ENCODE measurements at regions not wholly inside any gene's neighbourhood (a gene's known extent, or its start where the extent isn't known, plus 50 kb on each side); places are given as distances from the start of the nearest gene placed in this dataset.

DNA sequence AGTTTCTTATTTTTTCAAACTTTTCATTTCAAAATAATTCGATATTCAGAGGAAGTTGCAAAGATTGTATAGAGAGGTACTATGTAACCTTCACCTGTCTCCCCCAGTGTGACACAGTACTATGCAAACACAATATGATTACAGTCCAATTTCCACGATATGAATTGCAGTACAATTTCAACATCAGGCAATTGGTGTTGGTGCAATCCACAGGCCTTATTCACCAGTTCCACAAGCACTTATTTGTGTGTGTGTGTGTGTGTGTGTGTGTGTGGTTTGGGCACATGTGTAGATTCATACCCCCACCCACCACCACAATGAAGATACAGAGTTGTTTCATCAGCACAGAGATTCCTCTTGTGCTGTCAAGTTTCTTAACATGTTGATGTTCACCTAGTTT lies 69.7 kb upstream of the ARL4C start:
- Histone ChIP-seq H3K4me1 (ENCODE audit: control insufficient read depth, insufficient read depth, low read depth, low read length) (peaks cover 6% of the 10 kb centered on the region), H3K27me3 (ENCODE audit: control insufficient read depth in 1 of 2, insufficient read depth in 1 of 2, low read length in 2 of 2) (no peaks in the 10 kb centered on the region), H2BK12ac (ENCODE audit: low read length in 2 of 2) (no peak overlapping the region), H3K9ac (ENCODE audit: low read length) (no peak overlapping the region), H3K4ac (ENCODE audit: low read depth in 1 of 2, low read length in 2 of 2) (no peak overlapping the region), H3K9me3 (ENCODE audit: control insufficient read depth, low read length) (no peaks in the 10 kb centered on the region), H3K4me3 (ENCODE audit: insufficient read depth in 1 of 2, low read depth in 1 of 2, low read length in 2 of 2) (no peak overlapping the region), H3K36me3 (ENCODE audit: control insufficient read depth in 1 of 2, insufficient read depth in 2 of 2, low read depth in 1 of 2, low read length in 2 of 2) (no peaks in the 10 kb centered on the region), H2AFZ (ENCODE audit: low read depth, low read length) (no peak overlapping the region), H3K18ac (ENCODE audit: low read depth in 1 of 2, low read length in 2 of 2) (no peak overlapping the region), H2BK15ac (ENCODE audit: low read depth, poor library complexity, severe bottlenecking) (no peak overlapping the region), H2AK5ac (ENCODE audit: low read length, severe bottlenecking) (peak overlapping the region; percentile 31), H3K23ac (ENCODE audit: low read length in 2 of 2) (no peak overlapping the region), H4K8ac (ENCODE audit: low read length) (no peak overlapping the region), H2BK5ac (ENCODE audit: low read depth, low read length, poor library complexity, severe bottlenecking) (no peak overlapping the region), H3K79me1 (replicated peaks; ENCODE audit: low read length, poor library complexity, severe bottlenecking) (peaks cover 2% of the 10 kb centered on the region), H3K27ac (ENCODE audit: low read length, poor library complexity, severe bottlenecking) (no peak overlapping the region), H3K14ac (ENCODE audit: low read length in 2 of 2) (no peak overlapping the region), H4K91ac (ENCODE audit: low read length) (no peak overlapping the region), H3K4me2 (ENCODE audit: low read length, poor library complexity, severe bottlenecking) (no peak overlapping the region), H2BK120ac (ENCODE audit: low read depth, low read length) (no peak overlapping the region)
- WGBS, result no CpG with 5 or more reads among the region's 2 CpGs
- no peak for DNase-seq

- no peak overlapping the region for H3K4ac ChIP-seq (ENCODE audit: low read depth in 1 of 2, low read length in 2 of 2)
- peak overlapping the region; percentile 57 for H2AK5ac ChIP-seq (ENCODE audit: low read length, severe bottlenecking)
- no peak overlapping the region for H4K91ac ChIP-seq (ENCODE audit: low read length)
- H3K9ac ChIP-seq (ENCODE audit: low read length), result no peak overlapping the region
- 93% methylated on average over 7 of the region's 10 CpGs for WGBS
- no peak overlapping the region for H3K4me3 ChIP-seq (ENCODE audit: insufficient read depth in 1 of 2, low read depth in 1 of 2, low read length in 2 of 2)
- H3K4me1 ChIP-seq (ENCODE audit: control insufficient read depth, insufficient read depth, low read depth, low read length), result peaks cover 6% of the 10 kb centered on the region
- H3K4me2 ChIP-seq (ENCODE audit: low read length, poor library complexity, severe bottlenecking), result no peak overlapping the region
- no peak for DNase-seq
- peak overlapping the region; percentile 3 for H2BK5ac ChIP-seq (ENCODE audit: low read depth, low read length, poor library complexity, severe bottlenecking)
- H3K18ac ChIP-seq (ENCODE audit: low read depth in 1 of 2, low read length in 2 of 2), result no peak overlapping the region
- no peaks in the 10 kb centered on the region for H3K9me3 ChIP-seq (ENCODE audit: control insufficient read depth, low read length)
- H2BK12ac ChIP-seq (ENCODE audit: low read length in 2 of 2), result no peak overlapping the region
- no peak overlapping the region for H3K23ac ChIP-seq (ENCODE audit: low read length in 2 of 2)
- H2BK15ac ChIP-seq (ENCODE audit: low read depth, poor library complexity, severe bottlenecking), result no peak overlapping the region
- no peak overlapping the region for H2BK120ac ChIP-seq (ENCODE audit: low read depth, low read length)
- peaks cover 2% of the 10 kb centered on the region for H3K79me1 ChIP-seq (replicated peaks; ENCODE audit: low read length, poor library complexity, severe bottlenecking)
- H3K36me3 ChIP-seq (ENCODE audit: control insufficient read depth in 1 of 2, insufficient read depth in 2 of 2, low read depth in 1 of 2, low read length in 2 of 2), result no peaks in the 10 kb centered on the region
- no peak overlapping the region for H3K14ac ChIP-seq (ENCODE audit: low read length in 2 of 2)
- H4K8ac ChIP-seq (ENCODE audit: low read length), result no peak overlapping the region
- no peaks in the 10 kb centered on the region for H3K27me3 ChIP-seq (ENCODE audit: control insufficient read depth in 1 of 2, insufficient read depth in 1 of 2, low read length in 2 of 2)
- H3K27ac ChIP-seq (ENCODE audit: low read length, poor library complexity, severe bottlenecking), result no peak overlapping the region
- H2AFZ ChIP-seq (ENCODE audit: low read depth, low read length), result no peak overlapping the region
These were observed 69.2 kb upstream of the ARL4C start for GRCh38 chr2:234565842-234566619.

DNA sequence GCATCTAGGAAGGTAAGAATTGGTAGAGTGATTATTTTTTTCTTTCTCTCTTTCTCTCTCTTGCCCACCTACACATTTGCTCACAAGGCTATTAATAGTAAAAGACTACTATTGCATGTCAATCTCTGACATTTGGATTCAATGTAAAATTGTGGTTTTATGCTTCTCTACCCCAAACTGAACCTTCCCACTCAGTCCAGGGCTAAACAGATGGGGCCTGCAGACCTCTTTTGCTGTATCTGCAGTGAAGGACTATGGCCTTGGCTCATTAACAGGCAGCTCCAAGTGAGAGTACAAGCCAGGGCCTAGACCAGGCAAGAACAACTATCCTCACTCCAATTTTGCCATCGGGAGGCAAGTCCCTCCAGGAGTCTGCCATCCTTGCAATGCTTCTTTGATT lies 68.3 kb upstream of the ARL4C start:
- Histone ChIP-seq H4K8ac (ENCODE audit: low read length) (no peak overlapping the region), H3K4me1 (ENCODE audit: control insufficient read depth, insufficient read depth, low read depth, low read length) (peaks cover 5% of the 10 kb centered on the region), H2BK5ac (ENCODE audit: low read depth, low read length, poor library complexity, severe bottlenecking) (no peak overlapping the region), H2AFZ (ENCODE audit: low read depth, low read length) (no peak overlapping the region), H2AK5ac (ENCODE audit: low read length, severe bottlenecking) (peak overlapping the region; percentile 50), H3K27ac (ENCODE audit: low read length, poor library complexity, severe bottlenecking) (peak overlapping the region; percentile 62), H3K14ac (ENCODE audit: low read length in 2 of 2) (peak overlapping the region in 1 of 2 experiments; percentile 38), H3K79me1 (replicated peaks; ENCODE audit: low read length, poor library complexity, severe bottlenecking) (peaks cover 2% of the 10 kb centered on the region), H3K36me3 (ENCODE audit: control insufficient read depth in 1 of 2, insufficient read depth in 2 of 2, low read depth in 1 of 2, low read length in 2 of 2) (no peaks in the 10 kb centered on the region), H2BK15ac (ENCODE audit: low read depth, poor library complexity, severe bottlenecking) (no peak overlapping the region), H3K4me2 (ENCODE audit: low read length, poor library complexity, severe bottlenecking) (no peak overlapping the region), H3K4me3 (ENCODE audit: insufficient read depth in 1 of 2, low read depth in 1 of 2, low read length in 2 of 2) (no peak overlapping the region), H2BK12ac (ENCODE audit: low read length in 2 of 2) (peak overlapping the region in 1 of 2 experiments; percentile 63), H3K27me3 (ENCODE audit: control insufficient read depth in 1 of 2, insufficient read depth in 1 of 2, low read length in 2 of 2) (no peaks in the 10 kb centered on the region), H3K4ac (ENCODE audit: low read depth in 1 of 2, low read length in 2 of 2) (no peak overlapping the region), H3K9ac (ENCODE audit: low read length) (peak overlapping the region; percentile 52), H3K23ac (ENCODE audit: low read length in 2 of 2) (no peak overlapping the region), H2BK120ac (ENCODE audit: low read depth, low read length) (no peak overlapping the region), H3K9me3 (ENCODE audit: control insufficient read depth, low read length) (no peaks in the 10 kb centered on the region), H3K18ac (ENCODE audit: low read depth in 1 of 2, low read length in 2 of 2) (peak overlapping the region in 1 of 2 experiments; percentile 11), H4K91ac (ENCODE audit: low read length) (no peak overlapping the region)
- no CpG with 5 or more reads among the region's 1 CpG for WGBS
- no peak for DNase-seq

DNA sequence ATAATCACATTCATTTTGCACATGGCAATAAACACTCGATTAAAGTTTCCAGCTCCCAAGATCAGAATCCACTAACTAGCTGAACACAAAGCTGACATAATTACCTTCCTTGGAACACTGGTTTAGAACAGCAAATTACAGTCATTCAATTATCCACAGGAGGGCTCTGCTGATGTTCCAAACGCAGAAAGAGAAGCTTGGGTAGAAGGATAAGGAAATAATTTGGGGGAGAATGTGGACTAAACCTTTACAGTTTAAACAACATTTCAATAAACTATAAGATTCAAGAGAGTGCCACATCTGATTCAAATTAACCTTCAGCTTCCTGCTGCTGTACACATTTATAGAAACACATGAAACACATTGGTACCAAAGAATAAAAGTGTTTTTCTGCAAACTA lies 67.8 kb upstream of the ARL4C start:
- peak overlapping the region; percentile 52 for H3K9ac ChIP-seq (ENCODE audit: low read length)
- no peak overlapping the region for H2BK5ac ChIP-seq (ENCODE audit: low read depth, low read length, poor library complexity, severe bottlenecking)
- no peak overlapping the region for H4K91ac ChIP-seq (ENCODE audit: low read length)
- no peak overlapping the region for H3K4ac ChIP-seq (ENCODE audit: low read depth in 1 of 2, low read length in 2 of 2)
- no peak overlapping the region for H2BK120ac ChIP-seq (ENCODE audit: low read depth, low read length)
- 73% methylated on average over 1 of the region's 2 CpGs for WGBS
- no peak overlapping the region for H3K14ac ChIP-seq (ENCODE audit: low read length in 2 of 2)
- no peak overlapping the region for H3K4me3 ChIP-seq (ENCODE audit: insufficient read depth in 1 of 2, low read depth in 1 of 2, low read length in 2 of 2)
- H3K18ac ChIP-seq (ENCODE audit: low read depth in 1 of 2, low read length in 2 of 2), result no peak overlapping the region
- H2AFZ ChIP-seq (ENCODE audit: low read depth, low read length), result no peak overlapping the region
- H3K27ac ChIP-seq (ENCODE audit: low read length, poor library complexity, severe bottlenecking), result no peak overlapping the region
- peaks cover 3% of the 10 kb centered on the region for H3K4me1 ChIP-seq (ENCODE audit: control insufficient read depth, insufficient read depth, low read depth, low read length)
- peak overlapping the region; percentile 88 for H2AK5ac ChIP-seq (ENCODE audit: low read length, severe bottlenecking)
- no peak overlapping the region for H2BK12ac ChIP-seq (ENCODE audit: low read length in 2 of 2)
- no peak overlapping the region for H3K23ac ChIP-seq (ENCODE audit: low read length in 2 of 2)
- no peaks in the 10 kb centered on the region for H3K36me3 ChIP-seq (ENCODE audit: control insufficient read depth in 1 of 2, insufficient read depth in 2 of 2, low read depth in 1 of 2, low read length in 2 of 2)
- H3K27me3 ChIP-seq (ENCODE audit: control insufficient read depth in 1 of 2, insufficient read depth in 1 of 2, low read length in 2 of 2), result no peaks in the 10 kb centered on the region
- H3K9me3 ChIP-seq (ENCODE audit: control insufficient read depth, low read length), result no peaks in the 10 kb centered on the region
- no peak overlapping the region for H3K4me2 ChIP-seq (ENCODE audit: low read length, poor library complexity, severe bottlenecking)
- H2BK15ac ChIP-seq (ENCODE audit: low read depth, poor library complexity, severe bottlenecking), result no peak overlapping the region
- H3K79me1 ChIP-seq (replicated peaks; ENCODE audit: low read length, poor library complexity, severe bottlenecking), result peaks cover 2% of the 10 kb centered on the region
- no peak for DNase-seq
- H4K8ac ChIP-seq (ENCODE audit: low read length), result no peak overlapping the region

Data from mesenchymal stem cell (in vitro differentiated cells and primary cell).